Ascending aorta (tissue), 2 donors: ENCODE measurements at regions not wholly inside any gene's neighbourhood (a gene's known extent, or its start where the extent isn't known, plus 50 kb on each side); places are given as distances from the start of the nearest gene placed in this dataset.

Experiments
- DNase-seq, 2 donors: peaks; one replicate each; pipeline ENCODE4 v3.0.0-alpha.2; 2019; ENCODE audit warnings: low spot score in 2 of 2
- H3K27ac ChIP-seq, 2 donors: fragments of 200-600 bp; sonication (generic); one replicate each; pipeline ENCODE4 v1.5.1; 2016 to 2017; ENCODE audit warnings: mild to moderate bottlenecking in 1 of 2
- H3K27me3 ChIP-seq: fragments of 200-600 bp; sonication (generic); one replicate; pipeline ENCODE4 v1.5.1; 2017
- H3K36me3 ChIP-seq, 2 donors: fragments of 200-600 bp; sonication (generic); one replicate each; pipeline ENCODE4 v1.5.1; 2016
- H3K4me1 ChIP-seq, 2 donors: fragments of 200-600 bp; sonication (generic); one replicate each; pipeline ENCODE4 v1.5.1; 2016 to 2017; ENCODE audit warnings: mild to moderate bottlenecking in 1 of 2
- H3K4me3 ChIP-seq, 2 donors: fragments of 200-600 bp; sonication (generic); one replicate each; pipeline ENCODE4 v1.5.1; 2016 to 2017; ENCODE audit warnings: mild to moderate bottlenecking in 1 of 2
- H3K9me3 ChIP-seq, 2 donors: fragments of 200-600 bp; sonication (generic); one replicate each; pipeline ENCODE4 v1.5.1; 2016
- intact Hi-C: fragments of 100-400 bp; cut with DNase I; formaldehyde crosslinking; loops from one replicate; pipeline ENCODE4 v1.15.1; 2023
- TF ChIP-seq, protein P1 (sequence below), 3 experiments: fragments of 200-600 bp in 2 of 3; fragments of 450-650 bp in 1 of 3; sonication (generic) in 2 of 3; IDR thresholded peaks; one replicate each; pipeline ENCODE4 v1.5.1; 2016 to 2019; ENCODE audit warnings: antibody characterized with exemption in 3 of 3, mild to moderate bottlenecking in 1 of 3, moderate library complexity in 1 of 3

DNA sequence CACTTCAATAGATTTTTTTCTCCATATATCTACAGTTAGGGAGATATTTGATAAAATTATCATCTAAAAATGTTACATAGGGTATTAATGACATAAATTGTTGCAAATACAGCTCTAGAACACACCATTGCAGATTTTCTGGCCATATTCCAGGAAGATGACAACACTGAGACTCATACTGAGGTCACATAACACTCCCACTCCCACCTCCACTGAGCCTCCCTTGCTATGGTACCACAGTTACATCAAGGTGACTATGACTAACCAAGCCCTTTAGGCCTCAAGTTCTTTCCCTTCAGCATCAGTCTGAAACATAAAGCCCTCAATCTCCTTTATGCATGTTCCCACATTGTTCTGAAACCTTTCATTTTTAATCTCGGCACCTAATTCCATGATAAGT lies 932.0 kb upstream of the IGFBP7 start:
- H3K9me3 ChIP-seq = no peaks in the 10 kb centered on the region
- intact Hi-C loops = no loop called here
- H3K27me3 ChIP-seq = no peaks in the 10 kb centered on the region
- no peak overlapping the region for H3K27ac ChIP-seq
- H3K4me1 ChIP-seq = no peaks in the 10 kb centered on the region
- TF ChIP-seq, protein P1, sequence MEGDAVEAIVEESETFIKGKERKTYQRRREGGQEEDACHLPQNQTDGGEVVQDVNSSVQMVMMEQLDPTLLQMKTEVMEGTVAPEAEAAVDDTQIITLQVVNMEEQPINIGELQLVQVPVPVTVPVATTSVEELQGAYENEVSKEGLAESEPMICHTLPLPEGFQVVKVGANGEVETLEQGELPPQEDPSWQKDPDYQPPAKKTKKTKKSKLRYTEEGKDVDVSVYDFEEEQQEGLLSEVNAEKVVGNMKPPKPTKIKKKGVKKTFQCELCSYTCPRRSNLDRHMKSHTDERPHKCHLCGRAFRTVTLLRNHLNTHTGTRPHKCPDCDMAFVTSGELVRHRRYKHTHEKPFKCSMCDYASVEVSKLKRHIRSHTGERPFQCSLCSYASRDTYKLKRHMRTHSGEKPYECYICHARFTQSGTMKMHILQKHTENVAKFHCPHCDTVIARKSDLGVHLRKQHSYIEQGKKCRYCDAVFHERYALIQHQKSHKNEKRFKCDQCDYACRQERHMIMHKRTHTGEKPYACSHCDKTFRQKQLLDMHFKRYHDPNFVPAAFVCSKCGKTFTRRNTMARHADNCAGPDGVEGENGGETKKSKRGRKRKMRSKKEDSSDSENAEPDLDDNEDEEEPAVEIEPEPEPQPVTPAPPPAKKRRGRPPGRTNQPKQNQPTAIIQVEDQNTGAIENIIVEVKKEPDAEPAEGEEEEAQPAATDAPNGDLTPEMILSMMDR (IDR thresholded peaks at IDR 0.05) = no peak
- H3K4me3 ChIP-seq = no peak overlapping the region
- DNase-seq = no peak
- H3K36me3 ChIP-seq = no peaks in the 10 kb centered on the region

DNA sequence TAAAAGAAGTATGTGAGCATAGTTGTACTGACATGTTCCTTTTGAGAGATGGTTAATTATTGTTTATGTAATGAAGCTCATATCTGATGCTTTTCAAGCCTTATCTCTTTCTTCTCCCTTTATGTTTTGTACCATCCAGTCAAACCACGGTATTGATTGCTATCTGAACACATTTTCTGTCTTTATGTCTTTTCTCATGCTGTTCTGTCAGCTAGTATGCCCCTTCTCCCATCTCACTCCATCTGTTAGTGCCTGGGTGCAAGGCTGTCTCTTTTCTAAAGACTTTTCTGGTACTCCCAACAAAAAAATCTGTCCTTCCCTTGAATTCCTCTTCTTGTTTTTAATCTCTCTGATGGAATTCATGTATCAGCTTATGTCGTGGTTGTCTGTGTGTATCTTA lies 883.8 kb upstream of the IGFBP7 start:
- no peaks in the 10 kb centered on the region for H3K27me3 ChIP-seq
- H3K9me3 ChIP-seq = no peaks in the 10 kb centered on the region
- intact Hi-C loops = no loop called here
- TF ChIP-seq, protein P1 (IDR thresholded peaks at IDR 0.05) = no peak
- no peak for DNase-seq
- no peak overlapping the region for H3K27ac ChIP-seq
- H3K36me3 ChIP-seq = no peaks in the 10 kb centered on the region
- H3K4me3 ChIP-seq = no peak overlapping the region
- H3K4me1 ChIP-seq = no peaks in the 10 kb centered on the region

DNA sequence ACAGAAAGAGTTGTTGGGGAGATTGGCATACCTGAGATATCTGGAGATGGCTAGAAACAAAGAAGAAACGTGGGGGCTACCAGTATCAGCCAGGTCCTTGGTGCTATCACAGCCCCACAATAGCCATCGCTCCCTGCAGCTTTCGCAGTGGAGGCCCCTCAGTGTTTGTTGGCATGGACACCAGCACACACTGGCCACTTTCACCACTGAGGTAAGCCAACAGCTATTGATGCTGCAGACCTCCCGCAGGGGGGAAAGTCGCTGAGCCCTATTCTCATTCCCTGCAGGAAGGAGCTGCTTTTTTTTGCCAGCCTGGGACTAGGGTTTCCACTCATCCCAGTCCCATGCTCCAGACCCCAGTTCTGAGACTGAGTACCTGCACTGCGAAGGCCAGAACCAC lies 879.2 kb upstream of the IGFBP7 start:
- H3K27ac ChIP-seq = no peak overlapping the region
- H3K4me3 ChIP-seq = no peak overlapping the region
- intact Hi-C loops = no loop called here
- H3K27me3 ChIP-seq = no peaks in the 10 kb centered on the region
- DNase-seq = no peak
- no peaks in the 10 kb centered on the region for H3K36me3 ChIP-seq
- TF ChIP-seq, protein P1 (IDR thresholded peaks at IDR 0.05) = no peak
- no peaks in the 10 kb centered on the region for H3K9me3 ChIP-seq
- no peaks in the 10 kb centered on the region for H3K4me1 ChIP-seq

DNA sequence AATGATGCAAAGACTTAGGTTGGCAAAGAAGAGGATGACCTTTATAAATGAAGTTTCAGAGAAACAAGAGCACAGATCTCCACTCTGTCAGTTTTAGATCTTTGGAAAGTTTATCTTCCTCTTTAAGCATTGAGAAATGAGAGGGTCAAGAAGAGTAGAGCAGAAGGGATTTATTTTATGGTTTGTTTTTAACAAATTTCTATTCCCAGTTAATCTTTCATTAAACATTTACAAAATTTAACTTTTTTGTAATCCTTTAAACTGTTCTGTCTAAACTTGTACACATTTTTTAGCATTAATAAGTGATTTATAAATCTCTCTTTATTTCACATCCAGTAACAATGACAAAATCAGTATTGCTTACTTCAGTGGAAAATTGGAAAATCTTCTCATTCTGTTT lies 875.0 kb upstream of the IGFBP7 start:
- DNase-seq = no peak
- no peaks in the 10 kb centered on the region for H3K36me3 ChIP-seq
- H3K4me3 ChIP-seq = no peak overlapping the region
- no peak overlapping the region for H3K27ac ChIP-seq
- H3K4me1 ChIP-seq = no peaks in the 10 kb centered on the region
- TF ChIP-seq, protein P1 (IDR thresholded peaks at IDR 0.05) = no peak
- no peaks in the 10 kb centered on the region for H3K27me3 ChIP-seq
- H3K9me3 ChIP-seq = no peaks in the 10 kb centered on the region
- intact Hi-C loops = no loop called here

DNA sequence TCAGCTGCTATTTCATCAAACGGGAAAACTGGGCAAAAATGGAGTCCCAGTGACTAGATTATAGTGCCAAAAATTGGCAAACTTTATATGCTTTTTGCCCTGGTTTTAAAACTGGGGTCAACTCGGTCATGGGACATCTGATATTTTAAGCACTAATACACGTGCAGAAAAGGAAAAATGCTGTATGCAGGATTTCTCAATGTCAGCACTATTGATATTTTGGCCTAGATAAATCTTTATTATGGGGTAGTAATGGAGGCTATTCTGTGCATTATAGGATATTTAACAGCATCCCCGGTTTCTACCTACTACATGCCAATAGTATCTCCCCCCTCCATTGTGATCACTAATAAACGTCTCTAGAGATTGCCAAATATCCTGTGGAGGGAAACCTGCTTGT lies 870.9 kb upstream of the IGFBP7 start:
- Histone ChIP-seq H3K4me1 (no peaks in the 10 kb centered on the region), H3K36me3 (no peaks in the 10 kb centered on the region), H3K27me3 (no peaks in the 10 kb centered on the region), H3K27ac (no peak overlapping the region), H3K4me3 (no peak overlapping the region), H3K9me3 (no peaks in the 10 kb centered on the region)
- intact Hi-C loops = no loop called here
- no peak for DNase-seq
- TF ChIP-seq, protein P1 (IDR thresholded peaks at IDR 0.05) = no peak

DNA sequence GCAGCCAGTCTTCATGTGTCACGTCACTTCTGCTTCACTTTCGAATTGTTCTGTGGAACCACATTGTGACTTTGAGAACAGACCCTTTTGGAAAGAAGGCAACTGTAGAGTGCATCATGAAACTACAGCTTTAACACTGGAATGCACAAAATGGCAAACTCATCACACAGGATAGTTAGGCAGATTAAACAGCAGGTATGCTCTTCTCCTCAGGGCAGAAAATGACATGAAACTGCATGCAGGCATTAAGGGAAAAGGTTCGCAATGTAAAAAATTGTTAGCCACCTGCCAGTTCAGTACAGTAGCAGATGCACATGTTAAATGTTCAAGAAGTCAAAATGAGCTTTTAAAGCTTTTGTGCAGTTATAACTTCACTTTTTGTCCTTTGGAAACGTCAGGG lies 864.6 kb upstream of the IGFBP7 start:
- H3K27me3 ChIP-seq = no peaks in the 10 kb centered on the region

More for the DNA sequence above, 864.6 kb upstream of the IGFBP7 start:
- H3K27ac ChIP-seq = no peak overlapping the region
- intact Hi-C loops = no loop called here
- no peaks in the 10 kb centered on the region for H3K9me3 ChIP-seq
- no peaks in the 10 kb centered on the region for H3K36me3 ChIP-seq
- TF ChIP-seq, protein P1 (IDR thresholded peaks at IDR 0.05) = no peak
- no peak for DNase-seq
- H3K4me3 ChIP-seq = no peak overlapping the region
- H3K4me1 ChIP-seq = no peaks in the 10 kb centered on the region
